Astrocyte (in vitro differentiated cells and primary cell): ENCODE measurements at regions not wholly inside any gene's neighbourhood (a gene's known extent, or its start where the extent isn't known, plus 50 kb on each side); places are given as distances from the start of the nearest gene placed in this dataset.
"Not testable (repeated sequence)": the region's sequence is repeated elsewhere in the genome, so short reads cannot be mapped to it uniquely, and the experiment has no call there.

Experiments
- DNase-seq: peaks from one replicate; pipeline ENCODE4 v3.0.0-alpha.2; 2010; ENCODE audit warnings: low read depth
- FAIRE-seq: peaks from 2 replicates; lab custom pipeline; 2011; peaks lifted over from hg19 to GRCh38; lab: Jason Lieb, UNC
- H2AFZ ChIP-seq: 2 replicates; pipeline ENCODE4 v1.6.0; 2012; ENCODE audit warnings: low read depth, low read length, inconsistent platforms
- H3K27ac ChIP-seq: 2 replicates; pipeline ENCODE4 v1.5.1; 2011; ENCODE audit warnings: low read depth, low read length, inconsistent platforms
- H3K27me3 ChIP-seq: 2 replicates; pipeline ENCODE4 v1.6.0; 2011; ENCODE audit warnings: low read length, inconsistent platforms; ENCODE audit not compliant: insufficient read depth
- H3K36me3 ChIP-seq: 2 replicates; pipeline ENCODE4 v1.5.1; 2011; ENCODE audit warnings: low read length, inconsistent platforms; ENCODE audit not compliant: insufficient read depth
- H3K4me1 ChIP-seq: 2 replicates; pipeline ENCODE4 v1.5.1; 2011; ENCODE audit warnings: low read length, inconsistent platforms; ENCODE audit not compliant: insufficient read depth
- H3K4me2 ChIP-seq: 2 replicates; pipeline ENCODE4 v1.6.0; 2012; ENCODE audit warnings: low read length, inconsistent platforms
- H3K4me3 ChIP-seq: 2 replicates; pipeline ENCODE4 v1.5.1; 2011; ENCODE audit warnings: low read depth, mild to moderate bottlenecking, low read length, inconsistent platforms; ENCODE audit not compliant: insufficient read depth
- H3K79me2 ChIP-seq: 2 replicates; pipeline ENCODE4 v1.6.0; 2012; ENCODE audit warnings: mild to moderate bottlenecking, low read length, inconsistent platforms; ENCODE audit not compliant: insufficient read depth
- H3K9ac ChIP-seq: 2 replicates; pipeline ENCODE4 v1.6.0; 2012; ENCODE audit warnings: mild to moderate bottlenecking, low read length, inconsistent platforms
- H3K9me3 ChIP-seq: 2 replicates; pipeline ENCODE4 v1.5.1; 2012; ENCODE audit warnings: low read depth, mild to moderate bottlenecking, low read length, inconsistent platforms; ENCODE audit not compliant: insufficient read depth
- H4K20me1 ChIP-seq: 2 replicates; pipeline ENCODE4 v1.6.0; 2012; ENCODE audit warnings: low read length, inconsistent platforms; ENCODE audit not compliant: insufficient read depth
- H3K27ac Mint-ChIP-seq: one replicate; pipeline ENCODE4 v1.8.0; 2021; ENCODE audit warnings: mild to moderate bottlenecking, mixed read lengths; ENCODE audit not compliant: unreplicated experiment
- H3K27me3 Mint-ChIP-seq: one replicate; pipeline ENCODE4 v1.8.0; 2021; ENCODE audit warnings: low read depth, mixed read lengths; ENCODE audit not compliant: unreplicated experiment
- H3K36me3 Mint-ChIP-seq: one replicate; pipeline ENCODE4 v1.8.0; 2021; ENCODE audit warnings: low read depth, mixed read lengths; ENCODE audit not compliant: unreplicated experiment
- H3K4me1 Mint-ChIP-seq: one replicate; pipeline ENCODE4 v1.8.0; 2021; ENCODE audit warnings: low read depth, mixed read lengths; ENCODE audit not compliant: unreplicated experiment
- H3K4me3 Mint-ChIP-seq: one replicate; pipeline ENCODE4 v1.8.0; 2021; ENCODE audit warnings: mild to moderate bottlenecking, moderate library complexity, mixed read lengths; ENCODE audit not compliant: unreplicated experiment
- H3K9me3 Mint-ChIP-seq: one replicate; pipeline ENCODE4 v1.8.0; 2021; ENCODE audit warnings: mild to moderate bottlenecking, mixed read lengths; ENCODE audit not compliant: unreplicated experiment
- EZH2 ChIP-seq: IDR thresholded peaks from 2 replicates; pipeline ENCODE4 v1.6.1; 2012; ENCODE audit warnings: mild to moderate bottlenecking, low read length, inconsistent platforms; ENCODE audit not compliant: insufficient read depth
- TF ChIP-seq, protein P1 (sequence below): IDR thresholded peaks from 2 replicates; pipeline ENCODE4 v1.5.1; 2011; ENCODE audit warnings: low read depth, mild to moderate bottlenecking, inconsistent platforms, low read length, moderate library complexity; ENCODE audit not compliant: insufficient read depth

GRCh38 chr1:189633658-189634057, 844.0 kb downstream of the BRINP3 start:
- Mint-ChIP-seq H3K27me3 (no peaks in the 10 kb centered on the region), H3K27ac (no peak overlapping the region), H3K9me3 (no peaks in the 10 kb centered on the region), H3K4me3 (no peak overlapping the region), H3K4me1 (peaks cover 3% of the 10 kb centered on the region), H3K36me3 (no peaks in the 10 kb centered on the region)
- Histone ChIP-seq H3K27ac (no peak overlapping the region), H2AFZ (no peak overlapping the region), H3K9ac (no peak overlapping the region), H3K36me3 (no peaks in the 10 kb centered on the region), H3K4me3 (no peak overlapping the region), H3K79me2 (no peaks in the 10 kb centered on the region), H3K4me1 (no peaks in the 10 kb centered on the region), H4K20me1 (no peaks in the 10 kb centered on the region), H3K27me3 (no peaks in the 10 kb centered on the region), H3K9me3 (no peaks in the 10 kb centered on the region), H3K4me2 (no peak overlapping the region)
- TF ChIP-seq EZH2, result no peak
- TF ChIP-seq, protein P1, sequence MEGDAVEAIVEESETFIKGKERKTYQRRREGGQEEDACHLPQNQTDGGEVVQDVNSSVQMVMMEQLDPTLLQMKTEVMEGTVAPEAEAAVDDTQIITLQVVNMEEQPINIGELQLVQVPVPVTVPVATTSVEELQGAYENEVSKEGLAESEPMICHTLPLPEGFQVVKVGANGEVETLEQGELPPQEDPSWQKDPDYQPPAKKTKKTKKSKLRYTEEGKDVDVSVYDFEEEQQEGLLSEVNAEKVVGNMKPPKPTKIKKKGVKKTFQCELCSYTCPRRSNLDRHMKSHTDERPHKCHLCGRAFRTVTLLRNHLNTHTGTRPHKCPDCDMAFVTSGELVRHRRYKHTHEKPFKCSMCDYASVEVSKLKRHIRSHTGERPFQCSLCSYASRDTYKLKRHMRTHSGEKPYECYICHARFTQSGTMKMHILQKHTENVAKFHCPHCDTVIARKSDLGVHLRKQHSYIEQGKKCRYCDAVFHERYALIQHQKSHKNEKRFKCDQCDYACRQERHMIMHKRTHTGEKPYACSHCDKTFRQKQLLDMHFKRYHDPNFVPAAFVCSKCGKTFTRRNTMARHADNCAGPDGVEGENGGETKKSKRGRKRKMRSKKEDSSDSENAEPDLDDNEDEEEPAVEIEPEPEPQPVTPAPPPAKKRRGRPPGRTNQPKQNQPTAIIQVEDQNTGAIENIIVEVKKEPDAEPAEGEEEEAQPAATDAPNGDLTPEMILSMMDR, result no peak
- DNase-seq (no peak), FAIRE-seq (no peak)

DNA sequence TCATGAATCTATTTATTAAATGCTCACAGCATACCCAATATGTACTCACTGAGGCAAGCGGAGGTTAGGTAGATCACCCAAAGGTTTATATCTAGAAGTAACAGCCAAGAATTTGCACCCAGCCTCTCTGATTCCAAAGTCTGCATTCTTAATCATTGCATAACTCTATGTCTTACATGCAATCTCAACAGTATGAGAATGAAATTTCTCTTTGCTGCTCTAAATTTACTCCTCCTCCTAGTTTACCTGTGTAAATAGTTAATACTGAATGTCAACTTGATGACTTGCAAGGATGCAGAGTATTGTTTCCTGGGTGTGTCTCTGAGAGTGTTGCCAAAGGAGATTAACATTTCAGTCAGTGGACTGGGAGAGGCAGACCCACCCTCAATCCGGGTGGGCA, 840.6 kb downstream of the BRINP3 start:
- Mint-ChIP-seq H3K9me3 (no peaks in the 10 kb centered on the region), H3K4me1 (no peaks in the 10 kb centered on the region), H3K36me3 (no peaks in the 10 kb centered on the region), H3K27ac (no peak overlapping the region), H3K4me3 (no peak overlapping the region), H3K27me3 (no peaks in the 10 kb centered on the region)
- Histone ChIP-seq H3K4me2 (no peak overlapping the region), H3K9ac (no peak overlapping the region), H3K79me2 (no peaks in the 10 kb centered on the region), H3K36me3 (no peaks in the 10 kb centered on the region), H3K4me3 (no peak overlapping the region), H4K20me1 (no peaks in the 10 kb centered on the region), H3K27me3 (no peaks in the 10 kb centered on the region), H3K9me3 (no peaks in the 10 kb centered on the region), H2AFZ (no peak overlapping the region), H3K4me1 (no peaks in the 10 kb centered on the region), H3K27ac (no peak overlapping the region)
- FAIRE-seq (no peak), DNase-seq (no peak)
- TF ChIP-seq, protein P1, result no peak
- no peak for TF ChIP-seq EZH2

DNA sequence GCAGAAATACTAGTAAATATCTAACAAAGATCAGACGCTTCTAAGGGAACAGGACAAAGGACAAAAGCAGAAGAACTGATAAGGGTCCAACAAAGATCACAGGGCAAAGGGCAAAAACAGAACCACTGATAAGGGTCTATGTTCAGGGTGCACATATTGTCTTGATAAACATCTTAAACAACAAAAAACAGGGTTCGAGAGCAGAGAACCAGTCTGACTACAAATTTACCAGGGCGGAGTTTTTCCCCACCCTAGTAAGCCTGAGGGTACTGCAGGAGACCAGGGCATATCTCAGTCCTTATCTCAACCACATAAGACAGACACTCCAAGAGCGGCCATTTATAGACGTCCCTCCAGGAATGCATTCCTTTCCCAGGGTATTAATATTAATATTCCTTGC, 833.5 kb downstream of the BRINP3 start:
- H3K4me3 Mint-ChIP-seq, H3K4me1 Mint-ChIP-seq, DNase-seq, H3K9me3 ChIP-seq, H3K9me3 Mint-ChIP-seq, H3K27me3 ChIP-seq, H3K27ac Mint-ChIP-seq, H3K4me2 ChIP-seq, H3K79me2 ChIP-seq, H3K27me3 Mint-ChIP-seq, H4K20me1 ChIP-seq, H3K4me1 ChIP-seq, FAIRE-seq, H3K27ac ChIP-seq, H3K36me3 ChIP-seq, H3K9ac ChIP-seq, H3K36me3 Mint-ChIP-seq, H2AFZ ChIP-seq, H3K4me3 ChIP-seq: not testable (repeated sequence)
